HCT116 (cell line): ENCODE measurements at regions not wholly inside any gene's neighbourhood (a gene's known extent, or its start where the extent isn't known, plus 50 kb on each side); places are given as distances from the start of the nearest gene placed in this dataset.

Experiments used
- ATAC-seq: fragments of 200-7000 bp; cut with Tn5 transposase; 2 replicates; pipeline ENCODE4 v1.9.1; 2020; ENCODE audit warnings: mild to moderate bottlenecking, moderate library complexity
- BruUV-seq: library from RNA; stranded (reverse); fragments of 400-500 nt; replicated peaks from 2 replicates; lab custom pipeline; 2021; lab: Mats Ljungman, UMichigan
- CTCF ChIA-PET: fragments of 300-600 bp; sonication (Branson Sonifier 250); formaldehyde crosslinking; loops from one replicate; lab custom pipeline; 2021; ENCODE audit warnings: antibody characterized with exemption; lab: Charles Lee
- POLR2A ChIA-PET: fragments of 300-600, 350-600 bp; sonication (Branson Sonifier 250); formaldehyde crosslinking; loops from one replicate; lab custom pipeline; 2021; ENCODE audit warnings: antibody characterized with exemption; lab: Charles Lee
- RAD21 ChIA-PET, 2 experiments: fragments of 300-600 bp; sonication (Branson Sonifier 250); formaldehyde crosslinking; loops; one replicate each; lab custom pipeline; 2023; ENCODE audit warnings: low total read pairs in 2 of 2; ENCODE audit not compliant: uncharacterized antibody in 2 of 2, unreplicated experiment in 2 of 2, low non-redundant PET in 1 of 2; lab: Charles Lee
- DNase-seq: peaks from one replicate; pipeline ENCODE4 v3.0.0-alpha.2; 2010; ENCODE audit warnings: low read depth, low spot score
- H2AFZ ChIP-seq: fragments of 200-600 bp; shearing (Covaris generic), sonication (generic); 2 replicates; pipeline ENCODE4 v1.6.1; 2017; ENCODE audit warnings: low read depth, mixed run types, mixed read lengths, antibody characterized with exemption, low read length; ENCODE audit not compliant: poor library complexity, severe bottlenecking
- H3K27ac ChIP-seq: 2 replicates; pipeline ENCODE4 v1.5.1; 2012; ENCODE audit warnings: low read depth, low read length
- H3K27me3 ChIP-seq: fragments of 200-600 bp; sonication (generic); 2 replicates; pipeline ENCODE4 v1.6.1; 2016; ENCODE audit warnings: mixed run types, low read length, mixed read lengths; ENCODE audit not compliant: insufficient read depth
- H3K36me3 ChIP-seq, 2 experiments: fragments of 200-500 bp in 1 of 2; fragments of 200-600 bp in 1 of 2; sonication (Bioruptor generic) in 1 of 2; sonication (generic) in 1 of 2; 2 replicates each; pipeline versions ENCODE4 v1.5.1 to v1.6.1; 2014 to 2016; ENCODE audit warnings: low read length in 2 of 2, inconsistent platforms in 1 of 2, mixed read lengths in 1 of 2, mixed run types in 1 of 2; ENCODE audit not compliant: insufficient read depth in 2 of 2, control insufficient read depth in 1 of 2
- H3K4me1 ChIP-seq, 2 experiments: fragments of 200-600 bp in 1 of 2; sonication (generic) in 1 of 2; 2 replicates each; pipeline versions ENCODE4 v1.5.1 to v1.6.1; 2012 to 2017; ENCODE audit warnings: low read length in 2 of 2, inconsistent platforms in 1 of 2, mild to moderate bottlenecking in 1 of 2, mixed read lengths in 1 of 2, mixed run types in 1 of 2, moderate library complexity in 1 of 2; ENCODE audit not compliant: insufficient read depth in 2 of 2, control insufficient read depth in 1 of 2
- H3K4me2 ChIP-seq: fragments of 200-600 bp; sonication (generic); 2 replicates; pipeline ENCODE4 v1.6.1; 2017; ENCODE audit warnings: mixed run types, low read length, mixed read lengths
- H3K4me3 ChIP-seq, 2 experiments: fragments of 200-600 bp in 1 of 2; sonication (generic) in 1 of 2; replicated peaks in 1 of 2; 2 replicates each; pipeline ENCODE4 v1.5.1; 2011 to 2016; ENCODE audit warnings: low read length in 2 of 2, control low read depth in 1 of 2, low read depth in 1 of 2, mild to moderate bottlenecking in 1 of 2, mixed read lengths in 1 of 2, mixed run types in 1 of 2
- H3K79me2 ChIP-seq: fragments of 200-600 bp; sonication (generic); 2 replicates; pipeline ENCODE4 v1.6.1; 2017; ENCODE audit warnings: mild to moderate bottlenecking, mixed run types, low read length, moderate library complexity, mixed read lengths; ENCODE audit not compliant: insufficient read depth
- H3K9ac ChIP-seq: fragments of 200-600 bp; sonication (generic); 2 replicates; pipeline ENCODE4 v1.6.1; 2016; ENCODE audit warnings: low read length, mixed read lengths
- H3K9me2 ChIP-seq: fragments of 200-600 bp; sonication (generic), shearing (Covaris generic); 2 replicates; pipeline ENCODE4 v1.6.1; 2017; ENCODE audit warnings: mixed run types, mild to moderate bottlenecking, moderate library complexity; ENCODE audit not compliant: insufficient read depth
- H3K9me3 ChIP-seq, 2 experiments: fragments of 200-500 bp in 1 of 2; fragments of 200-600 bp in 1 of 2; sonication (Bioruptor generic) in 1 of 2; sonication (generic) in 1 of 2; 2 replicates each; pipeline ENCODE4 v1.6.1; 2014 to 2017; ENCODE audit warnings: low read length in 2 of 2, mixed read lengths in 2 of 2, inconsistent platforms in 1 of 2, low read depth in 1 of 2, mild to moderate bottlenecking in 1 of 2, mixed run types in 1 of 2, moderate library complexity in 1 of 2; ENCODE audit not compliant: control insufficient read depth in 1 of 2, insufficient read depth in 1 of 2
- H4K20me1 ChIP-seq: fragments of 200-600 bp; sonication (generic), shearing (Covaris generic); 2 replicates; pipeline ENCODE4 v1.6.1; 2017; ENCODE audit warnings: mixed run types, mild to moderate bottlenecking, moderate library complexity; ENCODE audit not compliant: insufficient read depth
- EGR1 ChIP-seq: IDR thresholded peaks from 2 replicates; pipeline ENCODE4 v1.6.1; 2012; ENCODE audit warnings: low read depth
- FOSL1 ChIP-seq: IDR thresholded peaks from 2 replicates; pipeline ENCODE4 v1.6.1; 2012; ENCODE audit warnings: low read depth
- POLR2A ChIP-seq: IDR thresholded peaks from 2 replicates; pipeline ENCODE4 v1.7.0; 2011; ENCODE audit warnings: borderline replicate concordance; ENCODE audit not compliant: insufficient read depth, insufficient read length; ENCODE audit errors: extremely low read depth
- SP1 ChIP-seq: IDR thresholded peaks from 2 replicates; pipeline ENCODE4 v1.6.1; 2012; ENCODE audit warnings: low read depth
- TCF7L2 ChIP-seq: IDR thresholded peaks from 2 replicates; pipeline ENCODE4 v1.7.0; 2011; ENCODE audit warnings: borderline replicate concordance, inconsistent platforms; ENCODE audit not compliant: insufficient read depth, insufficient read length; ENCODE audit errors: extremely low read depth
- intact Hi-C: fragments of 100-400 bp; cut with micrococcal nuclease; formaldehyde crosslinking; loops from 2 replicates; pipeline ENCODE4 v1.10.0; 2022
- TF ChIP-seq, protein P1 (sequence below): IDR thresholded peaks from 2 replicates; pipeline ENCODE4 v1.6.1; 2012; ENCODE audit warnings: low read depth
- TF ChIP-seq, protein P2 (sequence below): IDR thresholded peaks from 2 replicates; pipeline ENCODE4 v1.6.1; 2011; ENCODE audit warnings: mild to moderate bottlenecking, low read length, moderate library complexity; ENCODE audit not compliant: insufficient replicate concordance; ENCODE audit errors: extremely low read depth

DNA sequence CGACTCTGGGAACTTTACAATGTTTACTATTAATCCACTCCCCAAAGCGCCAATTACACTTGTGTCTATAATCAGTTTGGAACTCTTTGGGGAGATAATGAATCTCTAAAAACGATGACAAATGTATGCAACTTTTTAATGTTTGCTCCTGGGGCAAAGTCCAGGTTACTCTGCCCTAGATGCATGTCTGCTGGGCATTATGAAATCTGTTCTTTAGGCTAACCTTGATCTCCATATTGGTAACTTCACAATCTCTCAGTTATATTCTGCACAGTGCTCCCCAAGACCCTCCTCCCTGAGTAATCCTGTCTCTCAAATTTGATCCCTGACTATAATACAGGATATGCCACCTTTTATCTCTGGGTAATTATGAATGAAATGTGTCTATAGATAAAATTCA, 152.2 kb upstream of the TRPM3 start (continued):
- TF ChIP-seq, protein P1, sequence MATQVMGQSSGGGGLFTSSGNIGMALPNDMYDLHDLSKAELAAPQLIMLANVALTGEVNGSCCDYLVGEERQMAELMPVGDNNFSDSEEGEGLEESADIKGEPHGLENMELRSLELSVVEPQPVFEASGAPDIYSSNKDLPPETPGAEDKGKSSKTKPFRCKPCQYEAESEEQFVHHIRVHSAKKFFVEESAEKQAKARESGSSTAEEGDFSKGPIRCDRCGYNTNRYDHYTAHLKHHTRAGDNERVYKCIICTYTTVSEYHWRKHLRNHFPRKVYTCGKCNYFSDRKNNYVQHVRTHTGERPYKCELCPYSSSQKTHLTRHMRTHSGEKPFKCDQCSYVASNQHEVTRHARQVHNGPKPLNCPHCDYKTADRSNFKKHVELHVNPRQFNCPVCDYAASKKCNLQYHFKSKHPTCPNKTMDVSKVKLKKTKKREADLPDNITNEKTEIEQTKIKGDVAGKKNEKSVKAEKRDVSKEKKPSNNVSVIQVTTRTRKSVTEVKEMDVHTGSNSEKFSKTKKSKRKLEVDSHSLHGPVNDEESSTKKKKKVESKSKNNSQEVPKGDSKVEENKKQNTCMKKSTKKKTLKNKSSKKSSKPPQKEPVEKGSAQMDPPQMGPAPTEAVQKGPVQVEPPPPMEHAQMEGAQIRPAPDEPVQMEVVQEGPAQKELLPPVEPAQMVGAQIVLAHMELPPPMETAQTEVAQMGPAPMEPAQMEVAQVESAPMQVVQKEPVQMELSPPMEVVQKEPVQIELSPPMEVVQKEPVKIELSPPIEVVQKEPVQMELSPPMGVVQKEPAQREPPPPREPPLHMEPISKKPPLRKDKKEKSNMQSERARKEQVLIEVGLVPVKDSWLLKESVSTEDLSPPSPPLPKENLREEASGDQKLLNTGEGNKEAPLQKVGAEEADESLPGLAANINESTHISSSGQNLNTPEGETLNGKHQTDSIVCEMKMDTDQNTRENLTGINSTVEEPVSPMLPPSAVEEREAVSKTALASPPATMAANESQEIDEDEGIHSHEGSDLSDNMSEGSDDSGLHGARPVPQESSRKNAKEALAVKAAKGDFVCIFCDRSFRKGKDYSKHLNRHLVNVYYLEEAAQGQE, result no peak
- TF ChIP-seq FOSL1 (no peak), TCF7L2 (no peak), SP1 (no peak), POLR2A (no peak), EGR1 (no peak)

DNA sequence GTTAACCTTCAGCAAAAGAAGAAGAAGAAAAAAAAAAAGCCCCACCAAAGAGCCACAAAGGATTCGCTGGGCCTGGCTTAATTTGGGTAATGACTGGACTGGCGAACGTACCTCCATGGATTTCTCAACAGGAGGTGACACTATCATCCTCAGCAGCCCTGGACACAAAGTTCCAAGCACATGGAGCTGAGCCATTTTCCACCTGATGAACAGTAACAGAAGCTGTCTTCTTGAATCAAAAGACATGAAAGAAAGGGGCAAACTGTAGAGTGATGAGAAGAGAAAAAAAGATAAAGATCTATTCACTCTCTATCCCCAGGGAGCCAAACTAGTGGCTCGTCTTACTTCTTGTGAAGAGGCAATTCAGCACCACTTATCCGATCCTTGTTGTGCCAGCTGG, 150.2 kb upstream of the TRPM3 start:
- POLR2A ChIA-PET, result no interaction called here
- no peaks in the 10 kb centered on the region for H3K4me1 ChIP-seq
- intact Hi-C loops, result no loop called here
- no peak overlapping the region for H3K9ac ChIP-seq
- TF ChIP-seq TCF7L2 (no peak), SP1 (no peak), POLR2A (no peak)
- TF ChIP-seq, protein P2, sequence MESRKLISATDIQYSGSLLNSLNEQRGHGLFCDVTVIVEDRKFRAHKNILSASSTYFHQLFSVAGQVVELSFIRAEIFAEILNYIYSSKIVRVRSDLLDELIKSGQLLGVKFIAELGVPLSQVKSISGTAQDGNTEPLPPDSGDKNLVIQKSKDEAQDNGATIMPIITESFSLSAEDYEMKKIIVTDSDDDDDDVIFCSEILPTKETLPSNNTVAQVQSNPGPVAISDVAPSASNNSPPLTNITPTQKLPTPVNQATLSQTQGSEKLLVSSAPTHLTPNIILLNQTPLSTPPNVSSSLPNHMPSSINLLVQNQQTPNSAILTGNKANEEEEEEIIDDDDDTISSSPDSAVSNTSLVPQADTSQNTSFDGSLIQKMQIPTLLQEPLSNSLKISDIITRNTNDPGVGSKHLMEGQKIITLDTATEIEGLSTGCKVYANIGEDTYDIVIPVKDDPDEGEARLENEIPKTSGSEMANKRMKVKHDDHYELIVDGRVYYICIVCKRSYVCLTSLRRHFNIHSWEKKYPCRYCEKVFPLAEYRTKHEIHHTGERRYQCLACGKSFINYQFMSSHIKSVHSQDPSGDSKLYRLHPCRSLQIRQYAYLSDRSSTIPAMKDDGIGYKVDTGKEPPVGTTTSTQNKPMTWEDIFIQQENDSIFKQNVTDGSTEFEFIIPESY, result no peak
- ATAC-seq (no peak), DNase-seq (no peak)
- CTCF ChIA-PET, result interaction anchor here (1.1 kb wide), 1 partner anchor 13 kb away, joined by 4 read pairs; no protein-coding TSS in a partner anchor
- no peaks in the 10 kb centered on the region for H4K20me1 ChIP-seq
- H3K4me2 ChIP-seq, result no peak overlapping the region
- H3K4me3 ChIP-seq, result no peak overlapping the region
- H3K79me2 ChIP-seq, result no peaks in the 10 kb centered on the region
- H3K9me3 ChIP-seq, result no peaks in the 10 kb centered on the region
- H2AFZ ChIP-seq, result no peak overlapping the region
- H3K9me2 ChIP-seq, result no peaks in the 10 kb centered on the region
- no peak overlapping the region for H3K27ac ChIP-seq
- H3K36me3 ChIP-seq, result no peaks in the 10 kb centered on the region
- H3K27me3 ChIP-seq, result 0 out of 2 replicates have a peak, but pooled peaks cover 15% of the 10 kb centered on the region
- BruUV-seq, result no TSS peak
- RAD21 ChIA-PET, result no interaction called here
